Endothelial cell of umbilical vein (primary cell): ENCODE measurements at regions not wholly inside any gene's neighbourhood (a gene's known extent, or its start where the extent isn't known, plus 50 kb on each side); places are given as distances from the start of the nearest gene placed in this dataset.

Source experiments
- BruUV-seq: library from RNA; stranded (reverse); fragments of 400-500 nt; replicated peaks from 2 replicates; lab custom pipeline; 2021; lab: Mats Ljungman, UMichigan
- CTCF ChIA-PET: fragments of 300-600, 350-600 bp; sonication (Branson Sonifier 250); formaldehyde crosslinking; loops from one replicate; lab custom pipeline; 2021; ENCODE audit warnings: antibody characterized with exemption, inconsistent platforms; lab: Charles Lee
- POLR2A ChIA-PET: fragments of 300-600, 350-600 bp; sonication (Branson Sonifier 250); formaldehyde crosslinking; loops from one replicate; lab custom pipeline; 2021; ENCODE audit warnings: antibody characterized with exemption, inconsistent platforms; lab: Charles Lee
- DNase-seq: peaks from one replicate; pipeline ENCODE4 v3.0.0-alpha.2; 2011; ENCODE audit warnings: low read depth, low spot score
- FAIRE-seq: peaks from 2 replicates; lab custom pipeline; 2011; peaks lifted over from hg19 to GRCh38; lab: Jason Lieb, UNC
- H2AFZ ChIP-seq: 2 replicates; pipeline ENCODE4 v1.6.0; 2012; ENCODE audit warnings: low read depth, low read length, control low read depth, inconsistent platforms
- H3K27ac ChIP-seq: 2 replicates; pipeline ENCODE4 v1.5.1; 2011; ENCODE audit warnings: low read depth, mild to moderate bottlenecking, control low read depth, low read length, moderate library complexity; ENCODE audit not compliant: insufficient read depth
- H3K27me3 ChIP-seq, 2 experiments: 2 replicates each; pipeline versions ENCODE4 v1.6.0 to v1.6.1; 2011; ENCODE audit warnings: low read length in 2 of 2, mixed read lengths in 1 of 2; ENCODE audit not compliant: control insufficient read depth in 2 of 2, insufficient read depth in 2 of 2
- H3K36me3 ChIP-seq, 2 experiments: 2 replicates in 1 of 2; 3 replicates in 1 of 2; pipeline ENCODE4 v1.5.1; 2011; ENCODE audit warnings: low read length in 2 of 2, mild to moderate bottlenecking in 1 of 2, moderate library complexity in 1 of 2; ENCODE audit not compliant: control insufficient read depth in 2 of 2, insufficient read depth in 2 of 2; ENCODE audit errors: extremely low read depth in 1 of 2
- H3K4me1 ChIP-seq: 3 replicates; pipeline ENCODE4 v1.5.1; 2011; ENCODE audit warnings: mild to moderate bottlenecking, low read length; ENCODE audit not compliant: control insufficient read depth, insufficient read depth; ENCODE audit errors: extremely low read depth
- H3K4me2 ChIP-seq: 2 replicates; pipeline ENCODE4 v1.6.1; 2011; ENCODE audit warnings: low read length, control low read depth, mixed read lengths; ENCODE audit not compliant: insufficient read depth
- H3K4me3 ChIP-seq, 3 experiments: fragments of 200-600 bp in 1 of 3; sonication (generic), shearing (Covaris generic) in 1 of 3; replicated peaks in 1 of 3; 2 replicates each; pipeline ENCODE4 v1.5.1; 2011 to 2016; ENCODE audit warnings: control low read depth in 3 of 3, low read length in 3 of 3, mild to moderate bottlenecking in 2 of 3, inconsistent platforms in 1 of 3, low read depth in 1 of 3, moderate library complexity in 1 of 3; ENCODE audit not compliant: insufficient read depth in 1 of 3
- H3K79me2 ChIP-seq: 2 replicates; pipeline ENCODE4 v1.6.0; 2012; ENCODE audit warnings: low read length, inconsistent platforms; ENCODE audit not compliant: control insufficient read depth, insufficient read depth
- H3K9ac ChIP-seq: replicated peaks from 2 replicates; pipeline ENCODE3; 2011; ENCODE audit warnings: low read length, control low read depth; ENCODE audit not compliant: insufficient read depth; ENCODE audit errors: extremely low read depth
- H3K9me1 ChIP-seq: replicated peaks from 3 replicates; pipeline ENCODE4 v1.6.0; 2011; ENCODE audit warnings: mild to moderate bottlenecking, low read length; ENCODE audit not compliant: control insufficient read depth, insufficient read depth; ENCODE audit errors: extremely low read depth
- H3K9me3 ChIP-seq: replicated peaks from 2 replicates; pipeline ENCODE4 v1.5.1; 2012; ENCODE audit warnings: low read length, inconsistent platforms; ENCODE audit not compliant: control insufficient read depth, insufficient read depth
- H4K20me1 ChIP-seq: replicated peaks from 2 replicates; pipeline ENCODE3; 2011; ENCODE audit warnings: mild to moderate bottlenecking, low read length; ENCODE audit not compliant: control insufficient read depth, insufficient read depth; ENCODE audit errors: extremely low read depth
- EZH2 ChIP-seq: IDR thresholded peaks from 2 replicates; pipeline ENCODE4 v1.6.1; 2012; ENCODE audit warnings: borderline replicate concordance, low read depth, mild to moderate bottlenecking, moderate library complexity, low read length, inconsistent platforms; ENCODE audit not compliant: severe bottlenecking
- FOS ChIP-seq: IDR thresholded peaks from 2 replicates; pipeline ENCODE4 v1.6.1; 2011; ENCODE audit warnings: mild to moderate bottlenecking, low read length, moderate library complexity, borderline replicate concordance; ENCODE audit not compliant: insufficient read depth
- GATA2 ChIP-seq: IDR thresholded peaks from 2 replicates; pipeline ENCODE4 v1.7.0; 2011; ENCODE audit warnings: low read depth, mild to moderate bottlenecking, moderate library complexity, mixed read lengths, low read length; ENCODE audit not compliant: insufficient read length, insufficient read depth
- JUN ChIP-seq: IDR thresholded peaks from 2 replicates; pipeline ENCODE4 v1.6.1; 2011; ENCODE audit warnings: borderline replicate concordance, low read depth; ENCODE audit not compliant: insufficient read length, insufficient read depth
- MYC ChIP-seq: IDR thresholded peaks from one replicate; pipeline ENCODE4 v1.6.1; 2011; ENCODE audit warnings: mild to moderate bottlenecking, low read depth, low read length
- POLR2A ChIP-seq: IDR thresholded peaks from 2 replicates; pipeline ENCODE4 v1.6.1; 2012; ENCODE audit warnings: low read depth, mild to moderate bottlenecking, control low read depth, low read length
- POLR2AphosphoS5 ChIP-seq: IDR thresholded peaks from 2 replicates; pipeline ENCODE4 v1.6.1; 2012; ENCODE audit warnings: low read depth, mild to moderate bottlenecking, control low read depth, low read length, moderate library complexity; ENCODE audit not compliant: insufficient read depth
- dilution Hi-C: fragments of 300-500 bp; cut with MboI; formaldehyde crosslinking; loops from one replicate; pipeline ENCODE4 v1.15.0; 2019; ENCODE audit warnings: low sequenced_read_pairs; ENCODE audit not compliant: extremely low pct_ligation_motif_present
- intact Hi-C: fragments of 100-400 bp; cut with micrococcal nuclease; formaldehyde crosslinking; loops from one replicate; pipeline ENCODE4 v1.10.0; 2022
- TF ChIP-seq, protein P1 (sequence below), 2 donors: IDR thresholded peaks; 1 replicate in 1 of 2; 2 replicates in 1 of 2; pipeline ENCODE4 v1.5.1; 2011; ENCODE audit warnings: low read length in 2 of 2, mild to moderate bottlenecking in 2 of 2, moderate library complexity in 2 of 2, control low read depth in 1 of 2, inconsistent platforms in 1 of 2, low read depth in 1 of 2; ENCODE audit not compliant: insufficient read depth in 1 of 2; ENCODE audit errors: extremely low read depth in 1 of 2
- TF ChIP-seq, protein P2 (sequence below): IDR thresholded peaks from 2 replicates; pipeline ENCODE4 v1.6.1; 2011; ENCODE audit not compliant: insufficient read depth, insufficient read length

DNA sequence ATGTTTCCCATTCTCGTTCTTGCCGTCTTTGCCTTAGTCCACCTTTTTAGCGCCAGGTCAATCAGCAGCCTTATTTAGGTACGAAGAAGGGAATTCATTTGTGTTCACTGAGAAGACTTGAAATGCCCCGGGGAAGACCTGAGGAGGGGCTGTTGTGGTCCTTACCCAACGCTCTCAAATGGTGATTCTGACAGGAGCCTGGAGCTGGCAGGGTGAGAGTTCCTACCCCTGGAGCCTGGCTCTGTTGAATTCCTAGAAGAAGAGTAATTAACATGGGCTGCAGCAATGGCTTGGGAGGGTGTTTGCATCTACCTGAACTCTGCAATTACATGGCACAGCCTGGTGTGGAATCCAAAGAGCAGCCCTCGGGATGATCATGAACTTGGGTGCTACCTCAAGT, 76.9 kb upstream of the DSCAM start:
- intact Hi-C loops (no loop called here), dilution Hi-C loops (no loop called here)
- H3K9me1 ChIP-seq, result no peaks in the 10 kb centered on the region
- H3K4me3 ChIP-seq, result no peak overlapping the region
- no TSS peak for BruUV-seq
- POLR2A ChIA-PET, result no interaction called here
- CTCF ChIA-PET, result no interaction called here
- H4K20me1 ChIP-seq, result no peaks in the 10 kb centered on the region
- H3K79me2 ChIP-seq, result no peaks in the 10 kb centered on the region
- H2AFZ ChIP-seq, result no peak overlapping the region
- no peaks in the 10 kb centered on the region for H3K4me1 ChIP-seq
- DNase-seq (no peak), FAIRE-seq (no peak)
- H3K36me3 ChIP-seq, result no peaks in the 10 kb centered on the region
- no peak overlapping the region for H3K27ac ChIP-seq
- H3K9me3 ChIP-seq, result peaks cover 7% of the 10 kb centered on the region
- H3K27me3 ChIP-seq, result no peaks in the 10 kb centered on the region
- no peak for TF ChIP-seq EZH2
- no peak for TF ChIP-seq POLR2A
- no peak for TF ChIP-seq POLR2AphosphoS5
- TF ChIP-seq FOS, result no peak
- TF ChIP-seq GATA2, result no peak
- no peak for TF ChIP-seq JUN
- TF ChIP-seq, protein P1, sequence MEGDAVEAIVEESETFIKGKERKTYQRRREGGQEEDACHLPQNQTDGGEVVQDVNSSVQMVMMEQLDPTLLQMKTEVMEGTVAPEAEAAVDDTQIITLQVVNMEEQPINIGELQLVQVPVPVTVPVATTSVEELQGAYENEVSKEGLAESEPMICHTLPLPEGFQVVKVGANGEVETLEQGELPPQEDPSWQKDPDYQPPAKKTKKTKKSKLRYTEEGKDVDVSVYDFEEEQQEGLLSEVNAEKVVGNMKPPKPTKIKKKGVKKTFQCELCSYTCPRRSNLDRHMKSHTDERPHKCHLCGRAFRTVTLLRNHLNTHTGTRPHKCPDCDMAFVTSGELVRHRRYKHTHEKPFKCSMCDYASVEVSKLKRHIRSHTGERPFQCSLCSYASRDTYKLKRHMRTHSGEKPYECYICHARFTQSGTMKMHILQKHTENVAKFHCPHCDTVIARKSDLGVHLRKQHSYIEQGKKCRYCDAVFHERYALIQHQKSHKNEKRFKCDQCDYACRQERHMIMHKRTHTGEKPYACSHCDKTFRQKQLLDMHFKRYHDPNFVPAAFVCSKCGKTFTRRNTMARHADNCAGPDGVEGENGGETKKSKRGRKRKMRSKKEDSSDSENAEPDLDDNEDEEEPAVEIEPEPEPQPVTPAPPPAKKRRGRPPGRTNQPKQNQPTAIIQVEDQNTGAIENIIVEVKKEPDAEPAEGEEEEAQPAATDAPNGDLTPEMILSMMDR (IDR thresholded peaks at IDR 0.05; ENCODE audit: extremely low read depth in 1 of 2, insufficient read depth in 1 of 2, low read depth in 1 of 2, low read length in 2 of 2), result no peak
- TF ChIP-seq, protein P2, sequence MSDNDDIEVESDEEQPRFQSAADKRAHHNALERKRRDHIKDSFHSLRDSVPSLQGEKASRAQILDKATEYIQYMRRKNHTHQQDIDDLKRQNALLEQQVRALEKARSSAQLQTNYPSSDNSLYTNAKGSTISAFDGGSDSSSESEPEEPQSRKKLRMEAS, result no peak
- TF ChIP-seq MYC, result no peak
- no peak overlapping the region for H3K4me2 ChIP-seq
- no peak overlapping the region for H3K9ac ChIP-seq
